Liver (tissue), 3 donors: ENCODE measurements at regions not wholly inside any gene's neighbourhood (a gene's known extent, or its start where the extent isn't known, plus 50 kb on each side); places are given as distances from the start of the nearest gene placed in this dataset.

Source experiments
- CTCF ChIP-seq: fragments of 150-350 bp; IDR thresholded peaks from 2 replicates; pipeline ENCODE4 v1.5.1; 2017; ENCODE audit warnings: improper control_type of control experiment, low read depth, low read length; ENCODE audit not compliant: missing input control
- GABPA ChIP-seq, 2 donors: IDR thresholded peaks in 1 of 2; conservative IDR thresholded peaks in 1 of 2; 2 replicates each; pipeline ENCODE4 v1.6.1; 2016; ENCODE audit warnings: antibody characterized with exemption in 2 of 2, mild to moderate bottlenecking in 1 of 2, moderate library complexity in 1 of 2
- donor health status: healthy.
- donor health status: healthy.

GRCh38 chr20:10137032-10137431, 81.6 kb upstream of the SNAP25 start:
- TF ChIP-seq CTCF = no peak
- no peak for TF ChIP-seq GABPA (IDR thresholded peaks at IDR 0.05 in 1 of 2, conservative IDR thresholded peaks at IDR 0.05 in 1 of 2)
